ENCODE measurements at regions not wholly inside any gene's neighbourhood (a gene's known extent, or its start where the extent isn't known, plus 50 kb on each side); places are given as distances from the start of the nearest gene placed in this dataset.

GRCh38 chr13:88115976-88116375 lies 444.8 kb downstream of the SLITRK5 start:
- no peak for TF ChIP-seq CTCF (conservative IDR thresholded peaks at IDR 0.05)
- TF ChIP-seq EZH2 (IDR thresholded peaks at IDR 0.05; ENCODE audit: low read depth) = no peak
